ENCODE measurements at regions not wholly inside any gene's neighbourhood (a gene's known extent, or its start where the extent isn't known, plus 50 kb on each side); places are given as distances from the start of the nearest gene placed in this dataset.

DNA sequence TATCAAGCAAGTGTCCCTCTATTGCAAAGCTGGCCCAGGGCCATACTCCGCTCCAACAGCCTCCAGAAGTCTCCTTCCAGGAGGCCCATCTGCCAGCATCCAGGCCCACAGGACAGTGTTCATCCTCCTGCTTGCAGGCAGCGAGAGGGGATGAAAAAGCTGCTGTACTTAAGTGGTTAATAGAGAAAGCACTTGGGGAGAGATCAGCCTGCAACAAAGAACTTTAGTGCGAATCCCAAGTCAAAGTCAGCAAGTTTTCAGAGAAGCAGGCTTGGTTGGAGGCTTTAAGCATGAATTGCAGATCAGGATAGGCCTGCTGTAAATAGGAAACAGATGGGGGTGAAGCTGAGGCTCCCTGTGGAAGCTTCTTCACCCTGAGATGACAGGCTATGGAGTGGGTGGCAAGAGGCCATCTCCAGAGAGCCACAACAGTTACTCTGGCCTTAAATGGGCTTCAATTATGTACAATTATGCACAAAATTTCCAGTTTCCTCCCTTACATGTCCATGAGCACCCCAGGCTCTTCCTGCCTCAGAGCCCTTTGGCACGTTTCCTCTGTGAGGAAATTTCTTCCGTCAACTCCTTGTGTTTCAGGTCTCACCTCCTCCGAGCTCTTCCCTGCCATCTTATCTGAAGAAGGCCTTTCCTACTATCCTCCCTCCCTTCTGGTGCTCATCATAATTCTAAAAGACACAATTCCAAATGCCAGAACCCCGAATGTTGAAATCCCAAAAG lies 98.0 kb upstream of the NR3C1 start:
- ATAC-seq (ENCODE audit: poor library complexity) (no peak), DNase-seq (no peak)
- intact Hi-C loops (cut with DNase I), result no loop called here

- intact Hi-C loops (cut with DNase I), result no loop called here
- DNase-seq, result no peak
- peak; percentile 45 for ATAC-seq (ENCODE audit: poor library complexity)
Observed at GRCh38 chr5:143499480-143500114, 96.1 kb upstream of the NR3C1 start.

GRCh38 chr5:143498821-143499220 lies 95.3 kb upstream of the NR3C1 start:
- intact Hi-C loops (cut with DNase I), result no loop called here
- DNase-seq (no peak), ATAC-seq (ENCODE audit: poor library complexity) (no peak)

DNA sequence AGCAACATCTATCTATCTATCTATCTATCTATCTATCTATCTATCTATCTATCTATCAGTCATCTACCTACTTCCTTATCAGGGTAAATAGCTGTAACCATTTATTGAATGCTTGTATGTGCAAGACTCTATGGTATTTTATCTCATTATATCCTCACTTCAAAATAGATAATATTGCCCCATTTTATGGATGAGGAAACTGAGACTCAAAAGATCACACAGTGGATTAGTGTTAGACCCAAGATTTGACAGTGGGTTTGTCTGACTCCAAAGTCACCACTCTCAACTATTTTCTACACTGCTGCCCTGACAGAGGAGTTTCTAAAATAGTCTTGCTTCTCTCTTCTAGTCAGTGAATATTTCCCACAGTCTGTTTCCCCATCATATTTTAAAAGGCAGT lies 94.3 kb upstream of the NR3C1 start:
- ATAC-seq (ENCODE audit: poor library complexity) (no peak), DNase-seq (no peak)
- intact Hi-C loops (cut with DNase I), result no loop called here

- no peak for DNase-seq
- intact Hi-C loops (cut with DNase I), result no loop called here
Observed at GRCh38 chr5:143496943-143497342, 93.5 kb upstream of the NR3C1 start.

DNA sequence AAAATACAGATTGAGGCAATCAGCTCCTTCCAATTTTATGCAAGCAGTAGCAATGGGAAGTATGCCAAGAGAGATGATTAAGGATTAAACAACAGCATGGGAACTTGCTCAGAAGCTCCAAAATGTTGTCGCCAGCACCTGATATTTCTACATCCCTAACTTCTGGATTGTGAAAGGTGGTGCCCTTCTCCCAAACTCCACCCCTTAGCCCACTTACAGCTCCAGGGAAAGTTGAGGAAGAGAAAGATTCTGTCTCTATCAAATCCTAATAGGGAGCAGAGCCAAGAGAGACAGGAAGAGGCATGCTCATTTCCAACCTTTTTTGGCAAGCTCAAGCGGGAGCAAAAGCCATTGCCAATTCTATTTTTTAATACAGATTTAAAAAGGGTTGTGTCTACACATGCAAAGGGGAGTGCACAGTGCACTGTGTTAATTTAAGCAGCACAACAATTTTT lies 92.4 kb upstream of the NR3C1 start:
- intact Hi-C loops (cut with DNase I), result no loop called here
- DNase-seq (no peak), ATAC-seq (ENCODE audit: poor library complexity) (peak; percentile 72)

More at GRCh38 chr5:143496943-143497342, 93.5 kb upstream of the NR3C1 start:
- no peak for ATAC-seq (ENCODE audit: poor library complexity)

DNA sequence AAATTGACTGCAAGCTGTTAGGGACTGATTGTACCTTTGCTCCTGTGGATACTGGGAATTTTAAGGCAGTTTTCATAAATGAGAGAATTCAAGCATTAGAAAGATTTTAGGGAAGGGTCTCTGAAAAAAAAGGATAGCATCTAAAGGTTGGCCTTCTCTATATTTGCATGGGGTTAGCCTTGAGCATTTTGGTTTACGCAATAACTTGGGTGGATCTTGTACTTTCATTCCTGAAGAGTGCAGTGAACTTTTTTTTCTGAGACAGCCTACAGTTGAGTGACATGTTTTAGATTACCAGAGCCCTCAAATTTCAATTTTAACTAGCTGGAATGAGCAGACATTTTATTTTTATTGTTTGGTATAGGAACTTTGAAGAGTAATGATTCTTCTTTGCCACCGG lies 91.6 kb upstream of the NR3C1 start:
- ATAC-seq (ENCODE audit: poor library complexity) (peak; percentile 51), DNase-seq (no peak)
- intact Hi-C loops (cut with DNase I), result no loop called here

GRCh38 chr5:143494595-143494994 lies 91.1 kb upstream of the NR3C1 start:
- intact Hi-C loops (cut with DNase I), result no loop called here
- no peak for DNase-seq
- ATAC-seq (ENCODE audit: poor library complexity), result no peak

DNA sequence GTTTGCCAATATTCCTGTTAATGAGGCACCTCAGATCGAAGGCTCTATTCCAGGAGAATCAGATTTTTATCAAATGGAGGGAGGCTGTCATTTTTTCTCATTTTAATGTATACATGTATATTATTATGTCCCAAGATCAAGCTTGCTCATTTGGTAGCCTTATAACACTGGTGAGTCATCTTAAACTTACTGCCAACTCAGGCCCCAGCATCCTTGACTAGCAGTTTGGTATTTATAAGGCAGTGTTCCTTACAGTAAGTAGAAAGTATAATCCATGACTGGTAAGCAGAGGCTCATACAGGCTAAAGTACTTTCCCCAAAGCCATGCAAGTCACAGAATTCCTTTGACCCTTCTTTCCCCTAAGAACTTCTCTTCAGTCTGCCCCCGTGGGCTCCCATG lies 90.7 kb upstream of the NR3C1 start:
- no peak for DNase-seq

GRCh38 chr5:143492783-143493182 lies 89.3 kb upstream of the NR3C1 start:
- intact Hi-C loops (cut with DNase I), result no loop called here

More for the DNA sequence above, 90.7 kb upstream of the NR3C1 start:
- intact Hi-C loops (cut with DNase I), result no loop called here
- no peak for ATAC-seq (ENCODE audit: poor library complexity)

GRCh38 chr5:143491646-143492045 lies 88.2 kb upstream of the NR3C1 start:
- intact Hi-C loops (cut with DNase I), result no loop called here
- no peak for ATAC-seq (ENCODE audit: poor library complexity)

More at GRCh38 chr5:143492783-143493182, 89.3 kb upstream of the NR3C1 start:
- ATAC-seq (ENCODE audit: poor library complexity), result no peak
- no peak for DNase-seq

GRCh38 chr5:143488381-143488780 lies 84.9 kb upstream of the NR3C1 start:
- intact Hi-C loops (cut with DNase I), result no loop called here
- no peak for DNase-seq
- no peak for ATAC-seq (ENCODE audit: poor library complexity)

More at GRCh38 chr5:143491646-143492045, 88.2 kb upstream of the NR3C1 start:
- DNase-seq, result no peak

GRCh38 chr5:143484601-143485000 lies 81.1 kb upstream of the NR3C1 start:
- intact Hi-C loops (cut with DNase I), result no loop called here
- DNase-seq, result no peak
- no peak for ATAC-seq (ENCODE audit: poor library complexity)

DNA sequence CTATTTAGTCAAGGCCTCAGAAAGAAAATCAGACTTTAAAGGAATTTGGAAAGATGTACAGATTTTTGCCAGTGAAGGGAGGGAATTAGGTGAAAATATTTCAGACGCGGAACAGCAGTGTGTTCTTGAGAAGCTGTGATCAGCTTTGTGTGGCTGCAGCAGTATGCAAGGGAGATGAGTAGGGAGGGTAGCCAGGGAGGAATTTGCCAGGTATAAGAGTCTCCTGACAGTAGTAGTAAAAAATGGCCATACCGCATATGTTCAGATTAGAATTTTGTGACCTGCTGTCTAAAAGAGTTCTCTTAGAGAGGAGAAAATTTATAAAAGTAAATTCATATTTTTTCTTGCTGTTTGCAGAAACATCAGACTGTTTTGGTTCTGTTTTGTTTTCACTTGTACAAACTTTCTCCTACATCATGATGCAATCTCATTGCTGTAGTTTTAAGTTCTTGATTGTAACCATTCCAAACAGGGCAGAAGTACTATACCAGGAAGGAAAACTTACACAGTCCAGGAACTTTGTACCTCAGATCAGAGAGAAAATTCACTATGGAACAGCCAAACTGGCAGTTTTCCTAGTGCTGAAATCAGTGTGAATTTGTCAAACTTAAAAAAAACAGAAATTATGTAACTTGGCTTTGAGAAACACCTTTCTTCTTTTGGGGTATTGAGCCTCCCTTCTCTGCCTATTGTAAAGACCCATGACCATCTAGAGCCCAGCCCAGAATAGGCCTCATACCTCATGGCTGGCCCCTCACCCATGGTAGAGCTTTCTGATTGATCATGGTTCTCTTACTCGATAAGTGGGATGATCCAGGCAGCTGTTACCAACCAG lies 78.4 kb upstream of the NR3C1 start:
- intact Hi-C loops (cut with DNase I), result no loop called here
- DNase-seq (no peak), ATAC-seq (ENCODE audit: poor library complexity) (no peak)

GRCh38 chr5:143480001-143480400 lies 76.5 kb upstream of the NR3C1 start:
- intact Hi-C loops (cut with DNase I), result no loop called here
- ATAC-seq (ENCODE audit: poor library complexity), result no peak
- no peak for DNase-seq

DNA sequence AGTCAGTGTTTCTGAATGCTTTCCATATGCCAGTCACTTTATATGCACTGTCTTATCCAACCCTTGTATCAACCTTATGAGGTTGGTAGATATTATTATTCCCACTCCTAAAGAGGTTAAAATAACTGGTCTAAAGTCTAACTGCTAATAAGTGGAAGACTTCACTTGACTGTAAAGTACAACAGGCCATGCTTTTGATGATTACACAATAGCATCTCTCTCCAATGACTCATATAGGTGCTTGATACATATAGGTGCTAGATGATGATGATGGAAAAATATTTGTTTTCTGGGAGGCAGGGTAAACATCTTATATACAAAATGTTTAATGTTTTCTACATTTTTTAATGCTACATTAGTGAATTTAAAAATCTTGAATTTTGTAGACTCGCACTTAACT lies 75.9 kb upstream of the NR3C1 start:
- intact Hi-C loops (cut with DNase I), result no loop called here
- no peak for ATAC-seq (ENCODE audit: poor library complexity)

DNA sequence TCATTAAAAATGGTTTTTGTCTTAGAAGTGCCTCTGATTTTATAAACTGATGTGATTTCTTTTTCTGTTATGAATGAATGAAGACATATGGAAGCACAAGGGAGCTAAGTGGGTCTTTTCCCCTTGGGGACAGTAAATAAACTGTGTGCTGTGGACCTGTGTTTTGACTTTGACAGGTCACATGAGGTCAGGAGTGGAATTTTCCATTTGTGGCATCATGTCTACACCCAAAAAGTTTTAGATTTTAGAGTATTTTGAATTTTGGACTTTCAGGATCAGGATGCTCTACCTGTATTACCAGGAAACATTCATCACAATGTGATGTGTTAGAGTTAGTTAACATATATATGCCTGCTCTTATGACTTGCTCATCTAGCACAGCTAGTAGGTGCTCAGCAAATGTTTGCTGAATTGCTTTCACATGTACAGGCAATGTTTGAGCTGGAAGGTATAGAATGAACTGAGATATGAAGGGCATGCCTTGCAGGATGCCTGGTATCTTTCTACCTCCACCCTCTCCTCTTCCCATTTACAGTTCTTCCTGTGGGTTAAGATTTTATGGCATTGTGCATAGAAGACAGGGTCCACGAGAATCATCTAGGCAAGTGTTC lies 73.2 kb upstream of the NR3C1 start:
- DNase-seq, result no peak
- intact Hi-C loops (cut with DNase I), result no loop called here

More for the DNA sequence above, 75.9 kb upstream of the NR3C1 start:
- DNase-seq, result no peak

GRCh38 chr5:143474616-143475015 lies 71.1 kb upstream of the NR3C1 start:
- DNase-seq, result no peak
- intact Hi-C loops (cut with DNase I), result no loop called here
- ATAC-seq (ENCODE audit: poor library complexity), result no peak

More for the DNA sequence above, 73.2 kb upstream of the NR3C1 start:
- no peak for ATAC-seq (ENCODE audit: poor library complexity)

GRCh38 chr5:143473481-143473880 lies 70.0 kb upstream of the NR3C1 start:
- no peak for ATAC-seq (ENCODE audit: poor library complexity)
- intact Hi-C loops (cut with DNase I), result no loop called here
- no peak for DNase-seq

Measured in Right ventricle myocardium superior (tissue), 1 donor.